NCI-H1930 (cell line): ENCODE measurements at regions not wholly inside any gene's neighbourhood (a gene's known extent, or its start where the extent isn't known, plus 50 kb on each side); places are given as distances from the start of the nearest gene placed in this dataset.

Experiments
- DNase-seq, 2 experiments: peaks; one replicate each; lab custom pipeline; 2025; lab: John Stamatoyannopoulos, UW

DNA sequence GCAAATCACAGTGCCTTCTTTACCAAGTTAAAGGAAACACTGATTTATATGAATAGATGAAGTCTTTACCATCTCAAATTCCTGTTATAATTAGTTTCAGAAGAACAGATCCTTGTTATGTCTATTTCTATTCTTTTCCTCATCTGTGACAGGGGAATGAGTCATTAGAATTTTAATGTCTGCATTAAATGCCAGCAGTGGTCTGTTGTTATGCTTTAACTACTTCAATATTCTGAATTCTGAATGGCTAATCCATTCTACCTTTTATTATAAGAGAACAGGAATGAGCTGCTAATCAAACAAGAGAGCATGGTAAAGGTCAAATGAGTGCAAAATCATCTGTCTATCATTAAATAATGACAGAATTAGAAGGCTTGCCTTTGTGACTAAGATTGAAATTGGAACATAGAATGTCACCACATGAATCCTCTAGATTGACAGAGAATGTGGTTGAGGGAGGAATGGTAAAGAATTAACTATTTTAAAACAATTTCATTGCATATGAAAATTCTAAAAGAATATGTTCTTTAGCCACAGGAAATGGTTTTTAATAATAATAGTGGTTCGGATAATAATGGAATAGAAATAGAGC is 935.5 kb downstream of the ADGRL3 start:
- no peak for DNase-seq

DNA sequence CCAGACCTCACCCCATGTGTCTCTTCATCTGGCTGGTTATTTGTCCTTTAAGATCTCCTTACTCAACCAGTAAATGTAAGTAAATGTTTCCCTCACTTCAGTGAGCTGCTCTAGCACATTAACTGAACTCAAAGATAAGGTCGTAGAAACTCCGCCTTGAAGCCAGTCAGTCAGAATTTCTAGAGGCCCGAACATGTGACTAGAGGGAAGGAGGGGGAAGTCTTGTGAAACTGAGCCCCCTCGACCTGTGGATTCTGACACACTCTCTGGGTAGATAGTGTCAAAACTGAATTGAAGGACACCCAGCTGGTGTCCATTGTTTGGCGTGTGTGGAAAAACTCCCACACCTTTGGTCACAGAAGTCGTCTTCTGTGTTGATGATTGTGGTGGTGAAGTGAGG is 933.9 kb downstream of the ADGRL3 start:
- no peak for DNase-seq

DNA sequence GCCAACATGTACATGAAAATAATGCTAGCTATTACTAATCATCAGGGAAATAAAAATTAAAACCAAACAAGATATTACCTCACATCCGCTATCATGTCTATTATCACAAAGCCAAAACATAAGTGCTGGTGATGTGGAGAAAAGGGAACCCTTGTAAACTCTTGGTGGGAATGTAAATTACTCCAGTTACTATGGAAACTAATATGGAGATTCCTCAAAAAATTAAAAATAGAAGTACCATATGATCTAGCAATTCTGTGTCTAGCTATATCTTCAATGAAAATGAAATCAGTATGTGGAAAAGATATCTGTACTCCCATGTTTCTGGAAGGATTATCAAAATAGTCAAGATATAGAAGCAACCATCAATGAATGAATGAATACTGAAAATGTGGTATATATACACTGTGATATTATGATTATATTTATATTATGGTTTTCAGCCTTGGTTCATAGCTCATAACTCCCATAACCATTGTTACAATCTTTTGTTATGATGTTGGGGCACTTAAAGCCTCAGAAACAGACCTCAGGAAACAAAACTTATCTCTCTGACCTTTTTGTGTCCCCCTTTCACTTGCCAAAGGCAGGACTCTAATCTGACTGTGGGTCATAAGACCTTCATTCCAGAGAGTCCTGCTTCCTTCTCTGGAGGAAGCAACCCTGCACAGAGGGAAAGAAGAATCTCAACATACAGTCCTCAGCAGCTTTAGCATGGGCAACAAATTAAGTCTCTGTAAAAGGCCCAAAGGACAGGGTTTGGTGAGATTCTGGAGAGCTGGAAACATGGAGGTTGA is 933.2 kb downstream of the ADGRL3 start:
- DNase-seq: no peak

DNA sequence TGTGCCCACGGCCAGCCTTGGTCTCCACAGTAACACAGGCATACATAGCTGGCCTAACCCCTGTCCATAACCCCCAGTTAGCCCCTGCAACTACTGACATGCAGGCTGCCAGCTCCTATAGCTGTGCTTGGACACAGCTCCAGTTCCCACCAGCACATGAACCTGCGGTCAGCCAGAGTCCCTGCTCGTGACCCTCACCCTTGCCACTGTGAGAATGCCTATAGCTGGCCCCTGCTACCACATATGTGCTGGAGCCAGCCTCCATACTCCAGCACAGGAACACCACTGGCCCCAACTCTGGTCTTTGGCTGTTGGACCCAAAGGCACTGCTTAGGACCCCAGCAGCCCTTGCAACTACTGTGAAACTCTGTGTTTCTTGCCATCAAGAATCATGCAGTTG is 930.9 kb downstream of the ADGRL3 start:
- no peak for DNase-seq

DNA sequence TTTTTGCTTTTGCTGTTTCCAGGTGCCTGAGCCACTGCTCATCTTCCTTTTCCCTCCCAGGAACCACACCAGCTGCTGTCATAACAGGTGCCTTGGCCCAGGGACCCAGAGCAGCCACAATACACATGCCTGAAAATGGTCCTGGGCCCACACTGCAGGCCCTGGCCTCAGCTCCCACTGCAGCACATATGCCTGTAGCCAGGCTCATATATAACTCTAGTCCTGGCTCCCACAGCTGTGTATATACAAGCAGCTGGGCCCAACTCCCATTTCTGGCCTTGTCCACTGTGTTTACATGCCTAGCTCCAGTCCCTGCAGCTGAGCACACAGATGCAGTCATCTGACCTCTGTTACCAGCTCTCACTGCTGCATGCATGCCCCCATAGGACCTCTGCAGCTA is 930.5 kb downstream of the ADGRL3 start:
- DNase-seq: no peak

DNA sequence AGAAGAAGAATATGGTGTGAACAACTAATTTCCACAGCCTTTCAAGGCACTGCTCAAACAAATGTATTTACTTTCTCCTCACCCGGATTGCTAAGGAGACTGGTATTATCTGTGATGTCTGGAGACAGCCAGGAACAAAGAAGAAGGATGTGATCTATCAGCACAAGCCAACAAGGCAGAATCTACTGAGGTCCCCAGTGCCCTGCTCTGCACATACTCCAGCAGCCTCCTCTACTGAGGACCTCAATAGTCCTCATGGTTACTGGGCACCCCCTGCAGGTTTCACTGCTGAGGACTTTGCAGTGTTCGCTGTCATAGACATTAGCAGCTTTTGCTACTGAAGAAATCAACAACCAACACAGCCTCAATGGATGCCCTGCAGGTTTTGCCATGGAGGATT is 930.1 kb downstream of the ADGRL3 start:
- DNase-seq: no peak
